ENCODE measurements at regions not wholly inside any gene's neighbourhood (a gene's known extent, or its start where the extent isn't known, plus 50 kb on each side); places are given as distances from the start of the nearest gene placed in this dataset.

DNA sequence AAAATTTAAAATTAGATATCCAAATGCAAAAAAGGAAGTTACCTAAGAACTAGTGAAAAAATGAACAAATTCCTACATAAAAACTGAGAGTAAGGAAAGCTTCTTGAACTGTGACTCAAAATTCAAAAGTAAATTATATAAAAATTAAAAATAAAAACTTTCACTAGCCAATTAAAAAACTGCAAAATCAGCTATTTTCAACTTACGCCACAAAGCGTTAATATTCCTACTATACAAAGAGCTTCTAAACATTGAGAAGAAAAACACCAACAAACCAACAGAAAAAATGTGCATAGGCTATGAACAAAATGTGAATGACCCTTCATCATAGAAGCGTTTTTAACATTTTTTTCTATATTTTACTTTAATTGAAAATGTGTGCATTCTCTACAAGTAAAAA, 445.7 kb downstream of the CDH2 start:
- Mint-ChIP-seq H3K36me3 (peaks cover 0 to 8% of the 10 kb centered on the region in 2 donors), H3K27ac (no peak overlapping the region), H3K9me3 (peaks cover 21 to 25% of the 10 kb centered on the region in 2 donors)
- DNase-seq (ENCODE audit: low spot score in 2 of 2) (no peak), ATAC-seq (no peak)

DNA sequence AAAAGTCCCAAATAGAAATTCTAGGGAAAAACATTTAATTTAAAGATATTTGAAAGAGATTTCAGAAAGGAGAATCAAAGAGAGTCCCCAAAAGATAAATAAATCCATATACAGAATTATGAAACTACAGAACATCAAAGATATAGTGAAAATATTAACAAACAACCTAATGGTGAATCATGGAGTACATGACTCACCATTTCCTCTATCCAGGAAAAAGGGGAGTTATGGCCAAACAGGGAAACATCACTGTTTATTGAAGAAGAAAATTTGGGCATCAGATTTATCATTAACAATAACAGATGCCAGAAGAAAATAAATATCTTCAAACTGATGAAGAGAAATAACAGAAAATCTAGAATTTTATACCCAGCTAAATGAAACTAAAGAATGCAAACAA, 448.3 kb downstream of the CDH2 start:
- Mint-ChIP-seq H3K27ac (no peak overlapping the region), H3K36me3 (peaks cover 0 to 14% of the 10 kb centered on the region in 2 donors), H3K9me3 (peaks cover 22 to 30% of the 10 kb centered on the region in 2 donors)
- ATAC-seq (no peak), DNase-seq (ENCODE audit: low spot score in 2 of 2) (no peak)

GRCh38 chr18:27724362-27724761, 452.6 kb downstream of the CDH2 start:
- Mint-ChIP-seq H3K27ac (no peak overlapping the region), H3K9me3 (peaks cover 15 to 19% of the 10 kb centered on the region in 2 donors), H3K36me3 (peaks cover 0 to 14% of the 10 kb centered on the region in 2 donors)
- DNase-seq (ENCODE audit: low spot score in 2 of 2) = no peak
- no peak for ATAC-seq

DNA sequence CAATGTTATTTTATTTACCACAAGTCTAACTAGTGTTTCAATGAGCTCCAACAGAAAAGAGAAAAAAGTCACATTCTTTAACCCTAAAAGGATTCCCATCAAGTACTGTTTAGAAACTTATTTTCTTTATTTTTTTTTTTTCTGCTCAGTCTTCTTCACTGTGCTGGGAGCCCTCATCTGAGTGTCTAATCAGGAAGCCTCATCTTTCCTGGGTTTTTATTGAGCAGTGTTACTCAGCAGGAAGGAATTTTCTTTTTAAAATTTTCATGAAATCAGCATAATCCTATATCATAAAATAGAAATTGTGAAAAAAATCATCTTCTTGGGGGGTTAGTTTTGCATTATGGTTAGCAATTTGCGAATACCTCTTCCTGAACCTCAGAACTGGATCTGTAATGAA, 453.8 kb downstream of the CDH2 start:
- DNase-seq (ENCODE audit: low spot score in 2 of 2) (no peak), ATAC-seq (no peak)
- Mint-ChIP-seq H3K36me3 (peaks cover 0 to 11% of the 10 kb centered on the region in 2 donors), H3K27ac (no peak overlapping the region), H3K9me3 (peaks cover 13 to 17% of the 10 kb centered on the region in 2 donors)

- DNase-seq (ENCODE audit: low spot score in 2 of 2) = no peak
- H3K27ac Mint-ChIP-seq = no peak overlapping the region
- H3K9me3 Mint-ChIP-seq = peaks cover 7 to 10% of the 10 kb centered on the region in 2 donors
- ATAC-seq = no peak
- H3K36me3 Mint-ChIP-seq = peaks cover 0 to 6% of the 10 kb centered on the region in 2 donors
These were observed 457.2 kb downstream of the CDH2 start for GRCh38 chr18:27719680-27720079.

DNA sequence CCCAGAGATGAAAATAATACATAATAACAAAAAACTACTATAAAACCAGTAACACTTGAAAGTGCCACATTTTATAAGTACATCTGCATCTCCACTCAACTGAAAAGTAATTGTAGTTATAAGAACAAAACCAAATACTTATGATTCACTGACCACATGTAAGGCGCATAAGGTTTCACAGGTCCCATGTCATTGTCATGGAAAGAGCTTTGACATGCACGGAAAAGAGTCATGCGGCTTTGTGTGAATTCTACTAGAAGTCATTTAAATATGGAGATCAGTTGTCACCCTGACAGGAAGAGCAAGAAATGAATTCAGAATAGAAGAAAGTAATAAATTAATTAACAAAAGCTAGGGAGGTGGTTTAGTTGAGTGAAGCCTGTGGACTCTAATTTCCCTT, 459.1 kb downstream of the CDH2 start:
- Mint-ChIP-seq H3K36me3 (peaks cover 0 to 6% of the 10 kb centered on the region in 2 donors), H3K27ac (no peak overlapping the region), H3K9me3 (peaks cover 11% of the 10 kb centered on the region in 2 donors)
- ATAC-seq = no peak
- no peak for DNase-seq (ENCODE audit: low spot score in 2 of 2)

DNA sequence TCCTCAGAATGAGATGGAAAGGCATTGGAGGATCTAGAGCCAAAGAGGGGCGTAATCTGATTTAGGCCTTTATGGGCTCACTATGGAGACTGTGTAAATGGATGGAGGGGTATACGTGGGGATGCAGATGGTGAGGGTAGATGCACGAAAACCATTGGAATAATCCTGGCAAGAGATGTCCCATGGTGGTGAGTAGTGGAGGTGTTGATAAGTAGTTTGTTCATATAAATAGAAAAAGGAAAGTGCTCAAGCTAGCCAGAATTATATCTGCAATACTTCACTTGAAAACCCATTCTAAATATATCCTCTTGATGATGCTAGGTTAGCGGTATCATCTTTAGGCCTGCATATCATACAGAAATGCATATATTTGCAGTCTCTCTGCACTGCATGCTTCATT, 459.7 kb downstream of the CDH2 start:
- H3K36me3 Mint-ChIP-seq = peaks cover 0 to 6% of the 10 kb centered on the region in 2 donors
- H3K27ac Mint-ChIP-seq = no peak overlapping the region
- H3K9me3 Mint-ChIP-seq = peaks cover 11 to 12% of the 10 kb centered on the region in 2 donors

DNA sequence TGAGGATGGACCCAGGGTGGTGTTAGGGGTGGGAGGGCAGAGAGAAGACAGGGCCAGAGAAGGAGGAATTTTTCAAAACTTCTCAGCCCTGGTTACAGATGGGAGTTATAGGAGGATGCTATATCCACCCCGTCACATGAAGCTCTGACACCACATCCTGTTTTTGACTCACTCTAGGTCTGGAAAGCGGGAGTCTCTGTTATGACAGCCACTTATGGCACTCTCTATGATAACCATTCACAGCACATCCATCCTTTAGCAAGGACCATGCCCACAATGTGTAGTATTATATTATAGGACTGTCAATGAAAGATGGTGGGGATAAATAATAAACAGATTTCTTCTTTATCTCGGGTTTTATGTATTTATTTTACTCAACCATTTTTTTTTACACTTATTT, 461.2 kb downstream of the CDH2 start:
- Mint-ChIP-seq H3K36me3 (peaks cover 0 to 10% of the 10 kb centered on the region in 2 donors), H3K9me3 (peaks cover 11 to 14% of the 10 kb centered on the region in 2 donors), H3K27ac (no peak overlapping the region)
- DNase-seq (ENCODE audit: low spot score in 2 of 2) (no peak), ATAC-seq (no peak)

More for the DNA sequence above, 459.7 kb downstream of the CDH2 start:
- no peak for DNase-seq (ENCODE audit: low spot score in 2 of 2)
- no peak for ATAC-seq

- DNase-seq (ENCODE audit: low spot score in 2 of 2) (no peak), ATAC-seq (no peak)
- H3K27ac Mint-ChIP-seq = no peak overlapping the region
- H3K9me3 Mint-ChIP-seq = peaks cover 11 to 18% of the 10 kb centered on the region in 2 donors
- peaks cover 0 to 10% of the 10 kb centered on the region in 2 donors for H3K36me3 Mint-ChIP-seq
These were observed 463.2 kb downstream of the CDH2 start for GRCh38 chr18:27713738-27714095.

DNA sequence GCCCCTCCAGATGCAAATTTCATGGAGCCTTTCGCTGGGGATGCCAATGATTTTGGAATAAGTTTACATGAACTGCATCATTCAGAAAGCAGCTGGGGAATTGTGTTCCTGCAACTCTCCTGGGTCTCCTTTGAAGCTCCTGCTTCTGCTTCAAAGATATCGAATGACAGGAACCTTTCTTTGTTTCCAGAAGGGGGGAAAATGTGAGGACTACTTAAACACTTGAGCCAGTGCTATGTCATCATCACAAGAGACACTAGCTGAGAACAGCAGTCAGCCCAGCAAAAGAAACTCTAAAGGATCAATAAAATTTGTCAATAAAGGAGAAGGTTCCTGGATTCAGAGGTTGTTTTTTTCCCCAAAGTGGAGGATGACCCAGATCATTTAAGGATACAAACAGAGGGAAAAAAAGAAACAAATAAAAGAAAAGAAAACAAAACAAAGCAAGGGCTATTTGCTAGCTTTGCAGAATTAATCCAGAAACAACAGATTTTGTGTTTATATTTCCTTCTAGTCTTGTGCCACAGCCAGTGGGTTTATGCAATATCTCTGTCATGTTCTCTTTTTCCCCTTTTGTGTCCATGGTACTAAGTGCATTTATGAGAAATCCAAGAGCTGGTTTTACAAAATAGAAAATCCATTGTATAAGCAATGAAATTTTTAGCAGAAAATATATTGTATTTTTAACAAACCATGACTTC, 463.7 kb downstream of the CDH2 start:
- no peak overlapping the region for H3K27ac Mint-ChIP-seq
- ATAC-seq (no peak), DNase-seq (ENCODE audit: low spot score in 2 of 2) (no peak)
- peaks cover 0 to 10% of the 10 kb centered on the region in 2 donors for H3K36me3 Mint-ChIP-seq
- peaks cover 11 to 18% of the 10 kb centered on the region in 2 donors for H3K9me3 Mint-ChIP-seq

DNA sequence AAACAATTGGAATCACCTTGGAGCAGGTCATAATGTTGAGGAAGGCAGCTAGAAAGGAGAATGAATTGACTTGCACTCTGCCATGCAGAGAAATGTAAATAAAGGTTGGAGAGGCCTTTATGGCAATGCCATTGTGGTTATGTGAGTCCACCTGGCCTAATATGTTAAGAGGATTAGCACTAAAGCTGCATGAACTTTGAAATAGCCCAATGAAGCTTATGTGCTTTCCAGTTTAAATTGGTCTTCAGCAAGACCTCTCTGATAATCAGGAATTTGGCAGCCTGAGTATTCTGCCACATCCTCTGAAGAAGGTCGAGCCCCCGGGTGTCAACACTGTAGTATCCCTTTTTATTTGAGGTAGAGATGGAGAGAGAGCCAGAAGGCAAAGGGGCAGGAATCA, 464.9 kb downstream of the CDH2 start:
- no peak for DNase-seq (ENCODE audit: low spot score in 2 of 2)
- H3K27ac Mint-ChIP-seq = no peak overlapping the region
- peaks cover 5 to 17% of the 10 kb centered on the region in 2 donors for H3K9me3 Mint-ChIP-seq
- ATAC-seq = no peak
- H3K36me3 Mint-ChIP-seq = peaks cover 0 to 13% of the 10 kb centered on the region in 2 donors

DNA sequence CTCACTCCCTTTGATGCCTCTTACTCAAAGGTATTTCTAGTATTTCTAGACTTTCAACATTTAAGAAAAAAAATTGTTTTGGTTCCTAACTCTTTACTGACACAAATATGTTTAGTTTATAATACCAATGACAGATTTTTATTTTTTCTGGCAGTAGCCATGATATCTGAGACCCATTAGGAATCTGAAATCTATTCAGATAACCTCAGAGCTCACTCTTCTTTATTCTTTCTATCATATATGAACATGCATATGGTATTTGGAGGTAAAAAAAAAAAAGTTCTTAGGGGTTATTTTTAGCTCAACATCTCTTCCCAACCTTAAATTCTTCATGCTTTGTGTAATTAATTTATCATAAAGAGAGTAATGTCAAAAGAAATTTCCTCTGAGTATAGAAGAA, 465.5 kb downstream of the CDH2 start:
- peaks cover 5 to 11% of the 10 kb centered on the region in 2 donors for H3K9me3 Mint-ChIP-seq
- DNase-seq (ENCODE audit: low spot score in 2 of 2) = no peak
- no peak for ATAC-seq
- peaks cover 0 to 8% of the 10 kb centered on the region in 2 donors for H3K36me3 Mint-ChIP-seq
- H3K27ac Mint-ChIP-seq = no peak overlapping the region

DNA sequence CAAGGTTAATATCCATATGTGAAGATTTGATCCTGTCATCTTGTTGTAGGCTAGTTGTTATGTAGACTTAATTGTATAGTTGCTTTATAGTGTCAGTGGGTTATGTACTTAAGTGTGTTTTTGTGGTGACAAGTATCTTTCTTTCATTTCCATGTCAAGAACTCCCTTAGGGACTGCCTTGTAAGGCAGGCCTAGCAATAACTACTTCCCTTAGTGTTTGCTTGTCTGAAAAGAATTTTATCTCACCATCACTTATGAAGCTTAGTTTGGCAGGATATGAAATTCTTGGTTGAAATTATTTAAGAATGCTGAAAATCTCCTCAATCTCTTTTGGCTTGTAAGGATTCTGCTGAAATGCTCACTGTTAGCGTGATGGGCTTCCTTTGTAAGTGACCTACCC, 467.6 kb downstream of the CDH2 start:
- Mint-ChIP-seq H3K36me3 (peaks cover 0 to 8% of the 10 kb centered on the region in 2 donors), H3K27ac (no peak overlapping the region)
- DNase-seq (ENCODE audit: low spot score in 2 of 2) = no peak

DNA sequence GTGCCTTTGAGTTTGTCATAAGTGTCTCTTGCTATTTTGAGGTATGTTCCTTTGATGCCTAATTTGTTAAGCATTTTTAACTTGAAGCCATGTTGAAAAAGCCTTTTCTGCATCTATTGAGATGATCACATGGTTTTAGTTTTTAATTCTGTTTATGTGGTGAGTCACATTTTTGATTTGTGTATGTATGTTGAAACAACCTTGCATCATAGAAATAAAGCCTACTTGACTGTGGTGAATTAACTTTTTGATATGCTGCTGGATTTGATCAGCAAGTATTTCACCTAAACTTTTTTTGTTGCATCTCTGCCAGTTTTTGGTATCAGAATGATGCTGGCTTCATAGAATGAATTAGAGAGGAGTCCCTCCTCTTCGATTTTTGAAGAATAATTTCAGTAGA, 469.7 kb downstream of the CDH2 start:
- Mint-ChIP-seq H3K27ac (no peak overlapping the region), H3K36me3 (peaks cover 0 to 17% of the 10 kb centered on the region in 2 donors), H3K9me3 (peaks cover 10 to 15% of the 10 kb centered on the region in 2 donors)
- DNase-seq (ENCODE audit: low spot score in 2 of 2) (no peak), ATAC-seq (no peak)

More for the DNA sequence above, 467.6 kb downstream of the CDH2 start:
- H3K9me3 Mint-ChIP-seq = peaks cover 0 to 10% of the 10 kb centered on the region in 2 donors
- ATAC-seq = no peak

GRCh38 chr18:27704736-27705361, 472.1 kb downstream of the CDH2 start:
- peaks cover 0 to 17% of the 10 kb centered on the region in 2 donors for H3K36me3 Mint-ChIP-seq

DNA sequence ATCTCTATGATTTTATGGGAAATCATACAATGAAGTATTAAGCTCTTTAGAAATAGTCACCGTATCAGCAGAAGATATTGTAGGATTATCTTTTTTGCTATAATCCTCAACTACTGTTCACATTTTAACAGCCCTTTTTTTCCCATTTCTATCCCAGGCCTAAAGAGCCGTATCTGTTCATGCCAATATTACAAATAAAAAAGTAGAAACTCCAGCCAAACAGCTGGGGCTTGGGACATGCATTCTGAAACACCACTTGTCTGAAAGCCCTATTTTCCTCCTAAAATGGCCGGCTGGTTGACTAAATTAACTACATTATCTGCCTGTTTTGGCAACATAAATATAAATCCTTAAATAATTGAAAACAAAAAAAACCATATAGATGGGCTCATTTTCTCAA, 477.8 kb downstream of the CDH2 start:
- peaks cover 25 to 40% of the 10 kb centered on the region in 2 donors for H3K9me3 Mint-ChIP-seq
- no peak overlapping the region for H3K27ac Mint-ChIP-seq
- peaks cover 0 to 19% of the 10 kb centered on the region in 2 donors for H3K36me3 Mint-ChIP-seq
- DNase-seq (ENCODE audit: low spot score in 2 of 2) (no peak), ATAC-seq (no peak)

More at GRCh38 chr18:27704736-27705361, 472.1 kb downstream of the CDH2 start:
- no peak overlapping the region for H3K27ac Mint-ChIP-seq
- no peak for DNase-seq (ENCODE audit: low spot score in 2 of 2)
- peaks cover 17 to 18% of the 10 kb centered on the region in 2 donors for H3K9me3 Mint-ChIP-seq
- ATAC-seq = no peak

GRCh38 chr18:27696148-27696547, 480.8 kb downstream of the CDH2 start:
- peaks cover 0 to 9% of the 10 kb centered on the region in 2 donors for H3K36me3 Mint-ChIP-seq
- DNase-seq (ENCODE audit: low spot score in 2 of 2) (no peak), ATAC-seq (no peak)
- H3K27ac Mint-ChIP-seq = no peak overlapping the region
- peaks cover 16 to 28% of the 10 kb centered on the region in 2 donors for H3K9me3 Mint-ChIP-seq

DNA sequence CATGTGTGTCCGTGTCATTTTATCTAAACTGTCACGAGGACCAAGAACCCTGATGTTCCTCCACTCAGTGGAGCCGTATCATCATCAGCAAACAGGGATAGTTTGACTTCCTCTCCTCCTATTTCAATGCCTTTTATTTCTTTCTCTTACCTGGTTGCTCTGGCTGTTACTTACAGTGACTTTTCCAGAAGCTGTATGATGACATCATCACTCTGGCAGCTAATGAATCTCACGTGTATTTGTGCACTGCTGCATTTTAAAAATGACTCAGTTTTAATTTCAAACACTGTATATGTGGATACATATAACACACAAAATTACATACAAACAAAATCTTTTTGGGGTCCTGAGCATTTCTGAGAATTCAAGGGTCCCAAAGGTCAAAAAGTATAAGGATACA, 481.4 kb downstream of the CDH2 start:
- DNase-seq (ENCODE audit: low spot score in 2 of 2) (no peak), ATAC-seq (no peak)
- Mint-ChIP-seq H3K9me3 (peaks cover 15 to 26% of the 10 kb centered on the region in 2 donors), H3K36me3 (peaks cover 0 to 9% of the 10 kb centered on the region in 2 donors), H3K27ac (no peak overlapping the region)

Data from activated naive CD4-positive, alpha-beta T cell treated with anti-CD3 and anti-CD28 coated beads, Interleukin-2, amount 50 U/mL, for 72 hours (primary cell).